IPS-NIHi7 (cell line): ENCODE measurements at regions not wholly inside any gene's neighbourhood (a gene's known extent, or its start where the extent isn't known, plus 50 kb on each side); places are given as distances from the start of the nearest gene placed in this dataset.
"Not testable (repeated sequence)": the region's sequence is repeated elsewhere in the genome, so short reads cannot be mapped to it uniquely, and the experiment has no call there.

Source experiments
- DNase-seq: peaks from one replicate; pipeline ENCODE4 v3.0.0; 2012; ENCODE audit warnings: mixed read lengths; ENCODE audit errors: extremely low spot score

DNA sequence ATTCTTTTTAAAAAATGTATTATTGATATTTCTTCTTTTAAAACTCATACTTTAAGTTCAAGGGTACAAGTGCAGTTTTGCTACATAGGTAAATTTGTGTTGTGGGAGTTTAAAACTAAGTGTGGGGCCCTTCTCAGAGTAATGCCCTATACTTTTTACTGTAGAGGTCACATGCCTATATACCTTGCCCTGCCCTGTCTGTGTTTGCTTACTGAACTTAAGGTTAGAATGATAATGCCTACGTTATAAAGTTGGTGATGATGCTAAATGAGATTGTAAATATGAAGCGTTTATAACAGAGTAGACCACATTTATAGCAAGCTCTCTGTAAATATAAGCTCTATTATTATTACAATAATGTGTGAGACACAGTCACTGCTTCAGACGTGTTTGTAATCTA lies 261.9 kb downstream of the RASSF9 start:
- no peak for DNase-seq

GRCh38 chr12:85575120-85576096 lies 260.8 kb downstream of the RASSF9 start:
- DNase-seq: peak; percentile 68

- no peak for DNase-seq
Observed at GRCh38 chr12:85580562-85581168, 255.5 kb downstream of the RASSF9 start.

GRCh38 chr12:85587158-85587557 lies 249.1 kb downstream of the RASSF9 start:
- DNase-seq: no peak

DNA sequence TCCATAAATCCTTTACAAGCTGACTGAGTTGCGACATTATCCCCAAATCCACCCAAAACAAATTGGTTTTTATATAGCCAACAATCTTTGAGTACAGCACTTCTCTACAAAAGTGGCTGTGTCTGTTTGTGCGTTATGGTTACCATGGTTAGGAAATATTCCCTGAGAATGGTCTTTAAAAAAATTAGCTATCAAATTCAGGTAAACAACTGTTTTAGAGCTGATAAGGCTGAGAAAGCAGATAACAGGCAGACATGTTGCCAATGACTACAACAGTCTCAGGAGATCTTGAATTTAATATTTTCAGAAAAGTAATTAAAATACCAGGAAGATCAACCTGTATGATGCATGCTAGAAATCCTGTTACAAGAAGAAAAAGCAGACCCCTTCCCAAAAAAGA lies 248.0 kb downstream of the RASSF9 start:
- DNase-seq: no peak

DNA sequence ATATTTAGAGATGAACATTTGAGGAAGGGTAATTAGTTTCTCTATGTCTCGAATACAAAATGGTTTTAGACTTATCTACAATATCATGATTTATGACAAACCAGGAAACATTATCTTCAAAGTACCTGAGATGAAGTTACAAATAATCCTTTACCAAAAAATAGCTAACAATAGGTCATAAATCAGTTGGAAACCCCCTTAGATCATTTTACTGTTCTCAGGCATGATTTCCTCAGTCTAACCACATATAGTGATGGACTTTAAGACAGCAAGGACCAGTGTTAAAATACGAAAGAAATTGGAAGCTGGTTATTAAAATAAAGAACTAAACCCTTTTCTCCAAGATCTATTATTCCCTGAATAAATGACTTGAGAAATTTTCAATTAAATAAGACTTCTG lies 235.4 kb downstream of the RASSF9 start:
- no peak for DNase-seq

DNA sequence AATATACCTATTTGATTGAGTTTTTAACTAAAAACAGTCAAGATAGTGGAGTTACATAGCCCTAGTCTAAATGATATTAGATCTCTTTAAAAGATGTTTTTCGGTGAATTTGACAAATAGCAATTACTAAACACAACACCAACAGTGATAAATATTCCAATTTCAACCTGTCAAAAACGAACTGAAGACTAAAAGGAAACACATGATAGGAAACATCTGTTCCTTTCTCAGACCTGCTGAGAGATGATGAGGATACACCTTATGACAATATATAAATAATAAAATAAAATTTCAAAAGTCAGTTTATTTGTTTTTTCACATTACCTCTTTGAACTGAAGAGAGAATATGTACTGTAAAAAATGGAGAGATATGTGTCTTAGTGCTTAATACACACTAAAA lies 232.7 kb downstream of the RASSF9 start:
- no peak for DNase-seq

DNA sequence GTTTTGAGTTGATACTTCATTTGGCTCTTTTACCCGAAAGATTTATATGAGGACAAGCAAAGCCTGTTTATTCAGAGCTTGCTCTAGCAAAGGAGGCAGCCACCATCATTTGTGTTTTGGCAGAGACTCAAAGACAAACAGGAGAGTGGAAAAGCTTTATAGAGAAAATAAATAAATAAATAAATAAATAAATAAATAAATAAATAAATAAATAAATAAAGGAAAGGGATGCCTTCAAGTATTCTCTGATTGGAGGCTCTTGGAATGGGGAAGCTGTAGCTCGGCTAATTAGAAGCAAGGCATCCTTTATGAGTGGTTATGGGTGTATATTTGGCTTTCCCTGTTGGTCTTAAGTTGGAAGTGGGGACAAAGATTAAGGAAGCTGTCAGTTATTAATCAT lies 229.8 kb downstream of the RASSF9 start:
- no peak for DNase-seq

GRCh38 chr12:85609778-85610177 lies 226.4 kb downstream of the RASSF9 start:
- DNase-seq: no peak

DNA sequence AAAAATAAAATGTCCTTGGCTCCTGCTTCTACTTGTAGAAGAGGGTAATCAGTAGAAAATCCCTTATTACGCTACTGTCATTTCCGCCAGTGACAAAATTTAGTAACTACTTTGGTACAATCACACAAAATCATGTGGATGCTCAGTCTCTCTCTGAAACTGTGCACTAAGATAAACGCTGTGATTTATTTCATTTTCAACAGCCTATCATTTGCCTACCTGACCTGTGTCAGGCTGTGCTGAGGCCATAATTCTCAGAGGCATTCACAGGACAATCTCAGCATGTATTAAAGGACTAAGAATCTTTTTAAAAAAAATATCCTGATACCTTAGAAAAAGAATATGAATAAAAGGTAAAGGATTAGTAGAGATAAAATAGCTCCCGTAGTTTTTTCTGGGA lies 226.0 kb downstream of the RASSF9 start:
- no peak for DNase-seq

DNA sequence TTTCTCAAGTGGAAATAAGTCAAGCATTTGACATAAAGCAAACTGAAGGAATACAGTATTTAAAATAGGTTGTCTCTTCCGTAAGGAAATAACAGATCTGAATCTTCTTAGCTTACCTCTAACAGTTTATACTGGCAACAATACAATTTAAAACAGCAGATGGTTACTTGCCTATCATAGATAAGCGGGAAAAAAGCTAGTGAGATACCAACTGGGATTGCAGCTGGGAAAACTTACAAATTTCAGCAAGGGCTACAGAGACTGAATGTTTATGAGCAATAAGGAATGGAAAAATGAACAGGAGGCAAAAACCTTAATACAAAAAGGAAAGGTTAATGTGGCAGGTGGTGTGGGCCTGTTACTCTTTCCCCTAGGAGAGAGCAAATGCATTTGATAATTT lies 220.0 kb downstream of the RASSF9 start:
- no peak for DNase-seq

- no peak for DNase-seq
Observed at GRCh38 chr12:85617307-85618091, 218.7 kb downstream of the RASSF9 start.

GRCh38 chr12:85621041-85621440 lies 215.2 kb downstream of the RASSF9 start:
- DNase-seq: no peak

DNA sequence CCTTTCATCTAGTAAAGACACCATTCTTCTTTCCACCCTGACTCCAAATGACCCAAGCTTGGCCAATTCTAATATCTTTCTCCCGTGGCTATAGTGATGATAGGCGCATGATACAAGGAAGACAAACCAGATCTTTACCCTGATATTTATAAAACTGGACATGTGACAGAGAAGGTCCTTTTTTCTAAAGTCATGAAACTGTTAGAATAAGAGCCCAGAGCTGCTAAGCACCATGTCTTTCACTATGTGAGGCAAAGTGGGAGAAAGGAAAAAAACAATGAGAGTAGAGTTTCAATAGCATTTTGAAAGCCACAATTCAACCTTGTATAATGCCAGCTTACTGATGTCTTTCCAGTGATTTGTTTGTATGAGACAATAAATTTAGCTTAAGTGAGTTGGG lies 212.4 kb downstream of the RASSF9 start:
- no peak for DNase-seq

GRCh38 chr12:85625467-85625866 lies 210.7 kb downstream of the RASSF9 start:
- no peak for DNase-seq

GRCh38 chr12:85626001-85626783 lies 210.0 kb downstream of the RASSF9 start:
- no peak for DNase-seq

- DNase-seq: no peak
Observed at GRCh38 chr12:85626784-85627171, 209.4 kb downstream of the RASSF9 start.

- no peak for DNase-seq
Observed at GRCh38 chr12:85627584-85627983, 208.6 kb downstream of the RASSF9 start.

- not testable (repeated sequence) for DNase-seq
Observed at GRCh38 chr12:85628562-85628961, 207.6 kb downstream of the RASSF9 start.

- no peak for DNase-seq
Observed at GRCh38 chr12:85630851-85631250, 205.4 kb downstream of the RASSF9 start.

GRCh38 chr12:85632390-85632789 lies 203.8 kb downstream of the RASSF9 start:
- DNase-seq: no peak

DNA sequence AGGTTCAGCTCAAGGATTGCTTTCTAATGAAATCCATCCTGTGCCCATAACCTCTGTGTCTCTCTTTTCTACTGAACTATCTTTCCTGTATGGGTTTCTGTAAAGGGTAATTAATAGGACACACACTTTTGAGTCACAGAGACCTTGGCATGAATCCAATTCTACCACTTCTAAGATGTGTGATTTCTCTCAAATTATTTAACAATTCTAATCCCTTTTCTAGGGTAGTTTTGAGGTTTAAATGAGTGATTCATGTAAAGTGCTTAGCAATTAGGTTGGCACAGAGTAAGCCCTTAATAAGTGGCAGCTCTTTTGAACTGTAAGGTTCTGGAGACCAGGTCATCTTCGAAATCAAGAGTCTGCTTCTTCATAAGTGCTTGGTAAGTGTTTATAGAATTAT lies 202.7 kb downstream of the RASSF9 start:
- no peak for DNase-seq
